ENCODE measurements at regions not wholly inside any gene's neighbourhood (a gene's known extent, or its start where the extent isn't known, plus 50 kb on each side); places are given as distances from the start of the nearest gene placed in this dataset.

GRCh38 chr11:15886299-15886698 lies 470.0 kb downstream of the SOX6 start:
- H3K79me2 ChIP-seq (ENCODE audit: low read length): no peaks in the 10 kb centered on the region
- H2AFZ ChIP-seq (ENCODE audit: low read depth, low read length): no peak overlapping the region
- no peaks in the 10 kb centered on the region for H4K20me1 ChIP-seq (ENCODE audit: insufficient read depth, low read length)
- H3K4me1 ChIP-seq (ENCODE audit: low read length): peaks cover 20% of the 10 kb centered on the region
- H3K4me3 ChIP-seq (ENCODE audit: low read length): no peak overlapping the region
- H3K9ac ChIP-seq (ENCODE audit: low read length): no peak overlapping the region
- no peak overlapping the region for H3K27ac ChIP-seq (ENCODE audit: low read length)
- no peak overlapping the region for H3K4me2 ChIP-seq (ENCODE audit: low read length)
- TF ChIP-seq EZH2phosphoT487 (IDR thresholded peaks at IDR 0.05; ENCODE audit: low read depth): no peak
- no peak for TF ChIP-seq CTCF (IDR thresholded peaks at IDR 0.05; ENCODE audit: low read depth, low read length)
- no peaks in the 10 kb centered on the region for H3K27me3 ChIP-seq (ENCODE audit: low read depth, low read length)
- H3K9me3 ChIP-seq (ENCODE audit: insufficient read depth, low read length): no peaks in the 10 kb centered on the region
- no peaks in the 10 kb centered on the region for H3K36me3 ChIP-seq (replicated peaks; ENCODE audit: low read depth, low read length)

GRCh38 chr11:15886866-15887265 lies 469.5 kb downstream of the SOX6 start:
- no peak overlapping the region for H3K9ac ChIP-seq (ENCODE audit: low read length)
- no peaks in the 10 kb centered on the region for H3K36me3 ChIP-seq (replicated peaks; ENCODE audit: low read depth, low read length)
- no peak overlapping the region for H3K4me3 ChIP-seq (ENCODE audit: low read length)
- TF ChIP-seq EZH2phosphoT487 (IDR thresholded peaks at IDR 0.05; ENCODE audit: low read depth): no peak
- no peak for TF ChIP-seq CTCF (IDR thresholded peaks at IDR 0.05; ENCODE audit: low read depth, low read length)
- H4K20me1 ChIP-seq (ENCODE audit: insufficient read depth, low read length): no peaks in the 10 kb centered on the region
- no peaks in the 10 kb centered on the region for H3K79me2 ChIP-seq (ENCODE audit: low read length)
- H3K4me2 ChIP-seq (ENCODE audit: low read length): no peak overlapping the region
- peaks cover 20% of the 10 kb centered on the region for H3K4me1 ChIP-seq (ENCODE audit: low read length)
- H3K9me3 ChIP-seq (ENCODE audit: insufficient read depth, low read length): no peaks in the 10 kb centered on the region
- H2AFZ ChIP-seq (ENCODE audit: low read depth, low read length): no peak overlapping the region
- no peaks in the 10 kb centered on the region for H3K27me3 ChIP-seq (ENCODE audit: low read depth, low read length)
- H3K27ac ChIP-seq (ENCODE audit: low read length): no peak overlapping the region

GRCh38 chr11:15888556-15889345 lies 467.6 kb downstream of the SOX6 start:
- Histone ChIP-seq H3K4me1 (ENCODE audit: low read length) (peaks cover 31% of the 10 kb centered on the region), H3K36me3 (replicated peaks; ENCODE audit: low read depth, low read length) (no peaks in the 10 kb centered on the region), H2AFZ (ENCODE audit: low read depth, low read length) (peak overlapping the region; percentile 28; the same call in 1 of the 2 replicates), H3K27ac (ENCODE audit: low read length) (no peak overlapping the region), H3K79me2 (ENCODE audit: low read length) (no peaks in the 10 kb centered on the region), H4K20me1 (ENCODE audit: insufficient read depth, low read length) (no peaks in the 10 kb centered on the region), H3K27me3 (ENCODE audit: low read depth, low read length) (no peaks in the 10 kb centered on the region), H3K4me2 (ENCODE audit: low read length) (peak overlapping the region; percentile 50), H3K9ac (ENCODE audit: low read length) (no peak overlapping the region), H3K4me3 (ENCODE audit: low read length) (no peak overlapping the region; the same call in 1 of the 2 replicates), H3K9me3 (ENCODE audit: insufficient read depth, low read length) (no peaks in the 10 kb centered on the region)
- TF ChIP-seq EZH2phosphoT487 (IDR thresholded peaks at IDR 0.05; ENCODE audit: low read depth) (no peak), CTCF (IDR thresholded peaks at IDR 0.05; ENCODE audit: low read depth, low read length) (no peak)

- no peak overlapping the region for H3K4me2 ChIP-seq (ENCODE audit: low read length)
- H3K9me3 ChIP-seq (ENCODE audit: insufficient read depth, low read length): no peaks in the 10 kb centered on the region
- no peak for TF ChIP-seq CTCF (IDR thresholded peaks at IDR 0.05; ENCODE audit: low read depth, low read length)
- TF ChIP-seq EZH2phosphoT487 (IDR thresholded peaks at IDR 0.05; ENCODE audit: low read depth): no peak
- H3K36me3 ChIP-seq (replicated peaks; ENCODE audit: low read depth, low read length): no peaks in the 10 kb centered on the region
- no peaks in the 10 kb centered on the region for H3K79me2 ChIP-seq (ENCODE audit: low read length)
- H3K4me3 ChIP-seq (ENCODE audit: low read length): no peak overlapping the region
- no peaks in the 10 kb centered on the region for H3K27me3 ChIP-seq (ENCODE audit: low read depth, low read length)
- peaks cover 31% of the 10 kb centered on the region for H3K4me1 ChIP-seq (ENCODE audit: low read length)
- H3K27ac ChIP-seq (ENCODE audit: low read length): no peak overlapping the region
- H2AFZ ChIP-seq (ENCODE audit: low read depth, low read length): no peak overlapping the region
- H3K9ac ChIP-seq (ENCODE audit: low read length): no peak overlapping the region
- H4K20me1 ChIP-seq (ENCODE audit: insufficient read depth, low read length): no peaks in the 10 kb centered on the region
Measured at GRCh38 chr11:15889363-15890030, 466.8 kb downstream of the SOX6 start.
